Endothelial cell of umbilical vein (primary cell): ENCODE measurements at regions not wholly inside any gene's neighbourhood (a gene's known extent, or its start where the extent isn't known, plus 50 kb on each side); places are given as distances from the start of the nearest gene placed in this dataset.

ENCODE experiments used
- POLR2A ChIP-seq: IDR thresholded peaks from 2 replicates; pipeline ENCODE4 v1.6.1; 2012; ENCODE audit warnings: low read depth, mild to moderate bottlenecking, control low read depth, low read length
- TF ChIP-seq, protein P1 (sequence below), 2 donors: IDR thresholded peaks; 1 replicate in 1 of 2; 2 replicates in 1 of 2; pipeline ENCODE4 v1.5.1; 2011; ENCODE audit warnings: low read length in 2 of 2, mild to moderate bottlenecking in 2 of 2, moderate library complexity in 2 of 2, control low read depth in 1 of 2, inconsistent platforms in 1 of 2, low read depth in 1 of 2; ENCODE audit not compliant: insufficient read depth in 1 of 2; ENCODE audit errors: extremely low read depth in 1 of 2

DNA sequence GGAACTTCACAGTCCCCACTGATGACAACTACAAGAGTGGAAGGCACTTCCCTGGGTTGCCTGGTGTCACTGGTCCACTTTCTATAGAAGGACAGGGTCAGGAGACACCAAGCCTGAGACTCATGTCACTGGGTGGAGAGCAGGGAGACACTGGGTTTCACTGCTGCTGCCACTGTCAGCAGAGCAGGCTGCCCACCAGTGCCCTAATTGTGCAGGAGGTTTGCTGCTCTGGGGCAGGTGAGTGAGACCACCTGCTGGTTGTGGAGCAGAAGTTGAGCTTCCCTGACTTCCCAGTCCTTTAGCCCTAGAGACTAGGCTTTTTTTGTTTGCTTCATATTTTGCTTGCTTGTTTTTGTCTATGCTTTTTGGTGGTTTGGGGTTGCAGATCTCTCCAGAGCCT is 528.4 kb upstream of the RGMA start:
- TF ChIP-seq POLR2A: no peak
- TF ChIP-seq, protein P1, sequence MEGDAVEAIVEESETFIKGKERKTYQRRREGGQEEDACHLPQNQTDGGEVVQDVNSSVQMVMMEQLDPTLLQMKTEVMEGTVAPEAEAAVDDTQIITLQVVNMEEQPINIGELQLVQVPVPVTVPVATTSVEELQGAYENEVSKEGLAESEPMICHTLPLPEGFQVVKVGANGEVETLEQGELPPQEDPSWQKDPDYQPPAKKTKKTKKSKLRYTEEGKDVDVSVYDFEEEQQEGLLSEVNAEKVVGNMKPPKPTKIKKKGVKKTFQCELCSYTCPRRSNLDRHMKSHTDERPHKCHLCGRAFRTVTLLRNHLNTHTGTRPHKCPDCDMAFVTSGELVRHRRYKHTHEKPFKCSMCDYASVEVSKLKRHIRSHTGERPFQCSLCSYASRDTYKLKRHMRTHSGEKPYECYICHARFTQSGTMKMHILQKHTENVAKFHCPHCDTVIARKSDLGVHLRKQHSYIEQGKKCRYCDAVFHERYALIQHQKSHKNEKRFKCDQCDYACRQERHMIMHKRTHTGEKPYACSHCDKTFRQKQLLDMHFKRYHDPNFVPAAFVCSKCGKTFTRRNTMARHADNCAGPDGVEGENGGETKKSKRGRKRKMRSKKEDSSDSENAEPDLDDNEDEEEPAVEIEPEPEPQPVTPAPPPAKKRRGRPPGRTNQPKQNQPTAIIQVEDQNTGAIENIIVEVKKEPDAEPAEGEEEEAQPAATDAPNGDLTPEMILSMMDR (IDR thresholded peaks at IDR 0.05; ENCODE audit: extremely low read depth in 1 of 2, insufficient read depth in 1 of 2, low read depth in 1 of 2, low read length in 2 of 2): no peak
